ENCODE measurements at regions not wholly inside any gene's neighbourhood (a gene's known extent, or its start where the extent isn't known, plus 50 kb on each side); places are given as distances from the start of the nearest gene placed in this dataset.

DNA sequence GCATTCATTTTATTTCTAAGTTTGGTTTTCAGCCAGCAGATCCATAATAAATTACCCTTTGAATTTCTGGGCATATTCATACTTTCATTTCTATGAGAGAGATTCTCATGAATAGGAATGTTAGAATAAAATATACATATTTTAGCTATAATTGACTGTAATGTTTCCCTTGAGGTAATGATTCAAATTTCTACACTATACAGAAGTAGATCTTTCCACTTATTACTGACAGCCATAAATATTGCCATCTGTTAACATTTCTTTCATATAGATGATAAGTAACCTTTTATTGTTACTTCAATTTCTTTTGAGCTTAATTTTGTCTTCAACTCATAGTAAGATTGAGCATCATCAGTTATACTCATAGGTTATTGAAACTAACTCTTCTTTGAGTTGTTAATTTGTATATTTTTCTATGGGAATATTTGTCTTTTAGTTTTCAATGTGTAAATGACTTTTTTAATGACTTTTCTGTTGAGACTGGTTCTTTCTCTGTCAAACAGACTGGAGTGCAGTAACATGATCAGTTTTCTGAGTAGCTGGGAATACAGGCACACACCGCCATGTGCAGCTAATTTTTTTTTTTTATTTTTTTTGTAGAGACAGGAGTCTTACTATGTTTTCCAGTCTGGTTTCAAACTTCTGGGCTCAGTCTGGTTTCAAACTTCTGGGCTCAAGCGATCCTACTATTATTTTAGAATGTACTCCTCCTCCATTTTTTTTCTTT is 991.6 kb downstream of the SLC6A15 start:
- Histone ChIP-seq H3K36me3 (no peaks in the 10 kb centered on the region), H3K27ac (no peak overlapping the region), H3K4me2 (no peak overlapping the region), H3K27me3 (no peaks in the 10 kb centered on the region), H2AFZ (replicated peaks) (no peak overlapping the region), H3K4me1 (no peaks in the 10 kb centered on the region), H3K9ac (no peak overlapping the region), H3K4me3 (no peak overlapping the region), H3F3A (ENCODE audit: low read depth) (no peaks in the 10 kb centered on the region), H3K9me3 (ENCODE audit: low read depth) (no peaks in the 10 kb centered on the region), H4K20me1 (ENCODE audit: low read depth) (no peaks in the 10 kb centered on the region), H3K79me2 (ENCODE audit: low read depth) (no peaks in the 10 kb centered on the region)
- Mint-ChIP-seq H3K27me3 (ENCODE audit: insufficient read depth, low read depth) (no peaks in the 10 kb centered on the region), H3K9me3 (no peaks in the 10 kb centered on the region), H3K4me3 (no peak overlapping the region), H3K36me3 (no peaks in the 10 kb centered on the region), H3K27ac (no peak overlapping the region), H3K4me1 (no peaks in the 10 kb centered on the region)
- DNase-seq (ENCODE audit: low spot score) = no peak
- TF ChIP-seq EZH2 (IDR thresholded peaks at IDR 0.05) = no peak
- TF ChIP-seq, protein P1, sequence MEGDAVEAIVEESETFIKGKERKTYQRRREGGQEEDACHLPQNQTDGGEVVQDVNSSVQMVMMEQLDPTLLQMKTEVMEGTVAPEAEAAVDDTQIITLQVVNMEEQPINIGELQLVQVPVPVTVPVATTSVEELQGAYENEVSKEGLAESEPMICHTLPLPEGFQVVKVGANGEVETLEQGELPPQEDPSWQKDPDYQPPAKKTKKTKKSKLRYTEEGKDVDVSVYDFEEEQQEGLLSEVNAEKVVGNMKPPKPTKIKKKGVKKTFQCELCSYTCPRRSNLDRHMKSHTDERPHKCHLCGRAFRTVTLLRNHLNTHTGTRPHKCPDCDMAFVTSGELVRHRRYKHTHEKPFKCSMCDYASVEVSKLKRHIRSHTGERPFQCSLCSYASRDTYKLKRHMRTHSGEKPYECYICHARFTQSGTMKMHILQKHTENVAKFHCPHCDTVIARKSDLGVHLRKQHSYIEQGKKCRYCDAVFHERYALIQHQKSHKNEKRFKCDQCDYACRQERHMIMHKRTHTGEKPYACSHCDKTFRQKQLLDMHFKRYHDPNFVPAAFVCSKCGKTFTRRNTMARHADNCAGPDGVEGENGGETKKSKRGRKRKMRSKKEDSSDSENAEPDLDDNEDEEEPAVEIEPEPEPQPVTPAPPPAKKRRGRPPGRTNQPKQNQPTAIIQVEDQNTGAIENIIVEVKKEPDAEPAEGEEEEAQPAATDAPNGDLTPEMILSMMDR (IDR thresholded peaks at IDR 0.05) = no peak

DNA sequence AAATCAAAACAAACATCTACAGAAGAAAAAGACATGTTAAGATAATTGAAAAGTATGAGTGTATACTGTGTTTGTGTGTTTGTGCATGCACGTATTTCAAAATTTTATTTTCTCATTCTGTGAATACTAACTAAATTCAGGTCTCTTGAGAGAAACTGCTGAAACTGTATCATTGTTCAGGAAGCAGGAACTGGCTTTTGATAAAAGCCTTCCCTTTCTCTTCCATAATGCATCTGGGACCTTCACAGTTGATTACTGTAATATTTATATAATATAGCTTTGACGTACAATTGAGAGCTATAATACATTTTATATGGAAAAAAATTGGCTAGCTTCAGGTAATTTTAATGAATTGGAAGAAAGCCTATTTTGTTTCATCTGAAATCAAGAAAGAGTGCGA is 993.5 kb downstream of the SLC6A15 start:
- TF ChIP-seq EZH2phosphoT487 (IDR thresholded peaks at IDR 0.05) (no peak), EZH2 (IDR thresholded peaks at IDR 0.05) (no peak)
- TF ChIP-seq, protein P1 (IDR thresholded peaks at IDR 0.05) = no peak
- no peaks in the 10 kb centered on the region for H3F3A ChIP-seq (ENCODE audit: low read depth)
- H3K27me3 ChIP-seq = no peaks in the 10 kb centered on the region
- no peak overlapping the region for H3K4me2 ChIP-seq
- H3K27ac ChIP-seq = no peak overlapping the region
- H3K4me1 ChIP-seq = no peaks in the 10 kb centered on the region
- H3K79me2 ChIP-seq (ENCODE audit: low read depth) = no peaks in the 10 kb centered on the region
- H3K27ac Mint-ChIP-seq = no peak overlapping the region
- no peaks in the 10 kb centered on the region for H4K20me1 ChIP-seq (ENCODE audit: low read depth)
- no peaks in the 10 kb centered on the region for H3K9me3 ChIP-seq (ENCODE audit: low read depth)
- H3K36me3 Mint-ChIP-seq = no peaks in the 10 kb centered on the region
- no peaks in the 10 kb centered on the region for H3K27me3 Mint-ChIP-seq (ENCODE audit: insufficient read depth, low read depth)
- no peaks in the 10 kb centered on the region for H3K9me3 Mint-ChIP-seq
- H2AFZ ChIP-seq (replicated peaks) = no peak overlapping the region
- H3K9ac ChIP-seq = no peak overlapping the region
- H3K4me3 Mint-ChIP-seq = no peak overlapping the region
- H3K4me1 Mint-ChIP-seq = no peaks in the 10 kb centered on the region
- no peaks in the 10 kb centered on the region for H3K36me3 ChIP-seq
- no peak for DNase-seq (ENCODE audit: low spot score)
- no peak overlapping the region for H3K4me3 ChIP-seq

DNA sequence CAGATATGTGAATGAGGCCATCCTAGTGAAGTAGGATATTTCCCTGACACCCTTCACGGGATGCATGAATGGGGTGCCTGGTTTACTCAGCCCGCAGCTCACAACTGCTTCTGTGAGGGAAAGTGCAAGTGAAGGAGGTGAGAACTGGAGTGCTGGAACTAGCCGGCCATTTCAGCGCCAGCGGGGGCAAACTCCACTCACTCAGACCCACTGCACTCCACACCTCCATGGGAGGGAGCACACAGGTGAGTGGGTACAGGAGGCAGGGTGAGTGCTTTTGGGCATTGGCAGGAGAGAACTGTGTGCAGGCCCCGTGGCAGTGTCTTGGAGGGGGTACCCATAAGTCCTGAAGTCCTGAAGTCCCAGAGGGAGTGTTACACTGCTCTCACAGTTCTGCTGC is 1008.4 kb downstream of the SLC6A15 start:
- Mint-ChIP-seq H3K36me3 (no peaks in the 10 kb centered on the region), H3K27ac (no peak overlapping the region), H3K4me1 (no peaks in the 10 kb centered on the region), H3K9me3 (no peaks in the 10 kb centered on the region), H3K4me3 (no peak overlapping the region), H3K27me3 (ENCODE audit: insufficient read depth, low read depth) (peaks cover 2% of the 10 kb centered on the region)
- no peak overlapping the region for H3K9ac ChIP-seq
- H2AFZ ChIP-seq (replicated peaks) = no peak overlapping the region
- no peaks in the 10 kb centered on the region for H3K4me1 ChIP-seq
- no peak overlapping the region for H3K4me3 ChIP-seq
- H3K79me2 ChIP-seq (ENCODE audit: low read depth) = no peaks in the 10 kb centered on the region
- H4K20me1 ChIP-seq (ENCODE audit: low read depth) = no peaks in the 10 kb centered on the region
- no peak overlapping the region for H3K4me2 ChIP-seq
- DNase-seq (ENCODE audit: low spot score) = no peak
- no peaks in the 10 kb centered on the region for H3F3A ChIP-seq (ENCODE audit: low read depth)
- H3K27ac ChIP-seq = no peak overlapping the region
- no peaks in the 10 kb centered on the region for H3K9me3 ChIP-seq (ENCODE audit: low read depth)
- TF ChIP-seq, protein P1 (IDR thresholded peaks at IDR 0.05) = no peak
- TF ChIP-seq EZH2 (IDR thresholded peaks at IDR 0.05) (no peak), EZH2phosphoT487 (IDR thresholded peaks at IDR 0.05) (no peak)
- H3K36me3 ChIP-seq = no peaks in the 10 kb centered on the region
- H3K27me3 ChIP-seq = no peaks in the 10 kb centered on the region

All from neural progenitor cell (in vitro differentiated cells).